ENCODE measurements at regions not wholly inside any gene's neighbourhood (a gene's known extent, or its start where the extent isn't known, plus 50 kb on each side); places are given as distances from the start of the nearest gene placed in this dataset.

DNA sequence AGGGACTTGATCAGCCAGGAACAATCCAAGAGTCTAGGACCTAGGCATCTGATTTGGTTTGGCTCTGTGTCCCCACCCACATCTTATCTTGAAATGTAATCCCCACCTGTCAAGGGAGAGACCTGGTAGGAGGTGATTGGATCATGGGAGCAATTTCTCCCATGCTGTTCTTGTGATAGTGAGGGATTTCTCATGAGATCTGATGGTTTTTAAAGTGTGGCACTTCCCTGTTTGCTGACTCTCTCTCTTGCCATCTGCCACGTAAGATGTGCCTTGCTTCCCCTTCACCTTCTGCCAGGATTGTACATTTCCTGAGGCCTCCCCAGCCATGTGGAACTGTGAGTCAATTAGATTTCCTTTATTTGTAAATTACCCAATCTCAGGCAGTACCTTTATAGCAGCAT lies 201.7 kb upstream of the ACTBL2 start:
- no peak for DNase-seq (ENCODE audit: low read depth, low spot score)

DNA sequence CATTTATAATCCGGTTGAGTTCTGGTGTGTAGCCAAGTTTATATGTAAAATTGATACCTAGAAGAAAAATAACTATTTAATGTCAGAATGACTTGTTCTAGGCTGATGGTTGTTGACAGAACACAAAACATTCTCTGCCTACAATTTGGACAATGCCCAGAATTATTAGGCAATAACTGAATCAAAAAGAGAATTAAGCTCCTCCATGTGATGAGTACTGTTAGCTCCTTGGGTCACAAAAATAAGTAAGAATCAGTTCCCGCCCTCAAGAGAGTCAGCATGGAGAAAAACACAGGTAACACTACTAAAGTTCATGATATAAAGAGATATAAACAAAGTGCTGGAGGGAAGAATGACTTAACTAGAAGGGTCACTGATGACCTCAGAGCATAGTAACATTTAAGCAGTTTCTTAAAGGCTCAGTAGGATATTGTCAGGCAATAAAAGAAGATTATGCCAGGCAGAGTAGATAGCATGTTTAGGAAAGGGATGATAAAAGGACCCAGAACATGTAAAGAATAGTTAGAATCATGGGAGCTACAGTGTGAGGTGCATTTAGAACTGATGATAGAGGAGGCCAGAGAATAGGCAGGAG lies 200.5 kb upstream of the ACTBL2 start:
- no peak for DNase-seq (ENCODE audit: low read depth, low spot score)

DNA sequence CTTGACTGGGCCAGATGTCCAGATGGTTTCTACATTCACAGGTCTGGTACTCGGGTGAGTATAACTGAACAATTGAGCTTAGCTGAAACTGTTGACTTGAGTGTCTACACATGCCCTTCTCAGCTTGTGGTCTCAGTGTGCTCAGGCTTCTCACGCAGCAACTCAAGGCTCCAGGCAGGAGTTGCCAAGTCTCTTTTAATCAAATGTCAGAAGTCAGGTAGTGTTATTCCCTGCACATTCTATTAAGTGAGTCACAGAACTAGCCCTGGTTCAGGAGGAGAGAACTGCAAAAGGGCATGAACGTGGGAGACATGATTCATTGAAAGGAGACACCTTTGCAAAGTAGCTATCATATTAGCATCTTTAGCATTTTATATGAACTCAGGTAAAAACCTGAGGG lies 199.3 kb upstream of the ACTBL2 start:
- no peak for DNase-seq (ENCODE audit: low read depth, low spot score)

DNA sequence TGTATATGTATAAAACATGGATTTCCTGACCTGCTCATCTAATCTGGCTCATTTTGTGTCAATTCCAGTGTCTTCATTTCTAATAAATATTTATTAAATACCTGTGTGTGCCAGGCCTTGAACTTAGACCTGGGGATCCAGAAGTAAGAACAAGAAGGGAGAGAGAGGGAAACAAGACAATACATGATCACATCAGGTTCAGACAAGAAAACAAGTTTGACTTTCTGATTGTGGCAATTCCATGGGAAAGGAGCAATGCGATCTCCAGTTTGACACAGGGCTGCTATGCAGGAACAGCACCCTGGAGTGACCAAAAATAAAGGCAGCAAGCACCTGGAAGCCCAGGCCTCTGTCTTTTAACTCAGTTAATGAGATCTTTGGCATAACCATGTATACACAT lies 198.1 kb upstream of the ACTBL2 start:
- no peak for DNase-seq (ENCODE audit: low read depth, low spot score)

DNA sequence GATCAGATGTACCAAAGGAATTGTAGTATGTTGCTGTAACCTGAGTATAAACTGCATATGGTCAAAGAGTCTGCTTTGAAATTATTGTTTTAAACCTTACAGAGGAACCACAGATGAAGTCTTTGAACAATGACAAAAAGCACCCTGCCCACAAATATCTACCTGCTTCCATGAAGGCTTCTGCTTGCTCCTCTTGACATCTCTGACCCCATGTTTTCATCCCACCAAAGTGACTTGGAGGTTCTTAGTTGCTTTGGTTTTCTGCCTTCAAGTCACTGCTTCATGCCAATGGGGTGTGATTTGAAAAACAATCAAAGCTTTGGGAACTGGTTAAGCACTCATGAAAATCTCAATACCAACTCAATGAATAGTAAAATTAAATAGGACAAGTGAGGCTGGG lies 194.6 kb upstream of the ACTBL2 start:
- no peak for DNase-seq (ENCODE audit: low read depth, low spot score)

DNA sequence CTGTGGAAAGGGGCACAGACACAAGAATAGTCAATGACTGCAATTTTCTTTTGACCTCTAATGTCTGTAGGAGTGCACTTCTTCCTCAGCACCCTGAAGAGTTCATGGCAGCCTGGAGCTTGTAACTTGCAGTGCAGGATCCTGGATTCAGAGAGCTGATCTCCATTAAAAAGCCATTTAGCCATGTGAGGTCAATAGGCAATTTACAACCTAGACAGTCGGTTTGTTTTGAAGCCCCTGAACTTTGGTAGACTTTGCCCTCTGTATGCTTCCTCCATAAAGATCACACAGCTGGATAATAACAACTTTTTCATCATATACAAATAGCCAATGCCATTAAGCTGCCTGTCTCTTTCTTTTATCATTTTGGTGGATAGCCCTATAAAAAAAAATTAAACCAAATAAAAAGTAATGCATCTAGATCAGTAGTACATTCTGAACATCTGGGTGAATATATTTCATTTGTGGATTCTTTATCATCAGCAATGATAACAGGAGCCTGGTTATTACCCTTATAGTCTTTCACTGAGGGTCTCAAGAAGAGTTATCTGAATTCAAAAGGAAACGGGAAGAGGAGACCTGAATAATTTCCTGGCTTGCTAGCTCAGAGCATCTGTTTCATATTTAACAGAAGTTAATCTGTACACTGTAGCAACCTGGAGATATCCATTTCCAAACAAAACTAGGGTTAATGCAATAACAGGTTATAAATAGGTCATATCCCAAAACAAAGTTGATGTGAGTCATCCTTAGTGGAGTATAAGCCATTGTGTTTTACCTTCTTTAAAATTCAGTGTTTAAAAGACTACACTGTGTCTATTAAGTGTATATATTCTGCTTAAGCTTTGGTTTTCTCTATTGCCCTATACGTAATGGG lies 193.8 kb upstream of the ACTBL2 start:
- DNase-seq (ENCODE audit: low read depth, low spot score): no peak

DNA sequence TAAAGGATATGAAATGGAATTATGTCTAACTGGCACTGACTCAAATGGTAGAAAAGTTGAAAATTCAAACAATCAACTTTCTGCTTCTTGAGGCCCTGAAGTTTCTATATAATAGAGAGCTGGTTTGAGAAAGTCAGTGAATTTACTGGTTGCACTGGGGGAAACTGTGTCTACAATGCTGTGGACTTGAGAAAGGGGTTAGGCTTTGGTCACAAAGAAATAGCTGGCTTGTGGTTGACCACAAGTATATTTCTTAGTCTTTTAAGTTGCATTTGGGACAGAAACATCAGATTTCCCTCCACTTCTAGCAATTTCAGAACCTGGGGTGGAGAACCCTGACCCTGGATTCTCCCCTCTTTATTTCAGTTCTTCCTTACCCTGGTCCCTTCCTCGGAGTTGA lies 192.6 kb upstream of the ACTBL2 start:
- DNase-seq (ENCODE audit: low read depth, low spot score): no peak

DNA sequence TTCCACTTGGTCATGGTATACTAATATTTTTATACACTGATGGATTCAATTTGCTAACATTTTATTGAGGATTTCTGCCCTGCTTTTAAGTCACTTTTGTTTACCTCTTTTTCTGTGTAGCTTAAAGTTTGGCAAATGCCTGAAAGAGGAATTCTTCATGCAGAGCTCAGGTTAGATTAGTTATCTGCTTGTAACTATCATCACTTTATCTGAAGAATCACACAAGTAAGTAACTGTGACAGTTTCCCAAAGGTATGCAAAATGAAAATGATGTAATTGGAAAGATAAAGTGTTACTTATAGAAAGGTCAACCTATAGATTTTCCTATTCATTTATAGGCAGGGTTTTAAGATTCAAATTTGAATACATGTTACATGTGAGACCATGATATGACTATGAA lies 188.8 kb upstream of the ACTBL2 start:
- no peak for DNase-seq (ENCODE audit: low read depth, low spot score)

DNA sequence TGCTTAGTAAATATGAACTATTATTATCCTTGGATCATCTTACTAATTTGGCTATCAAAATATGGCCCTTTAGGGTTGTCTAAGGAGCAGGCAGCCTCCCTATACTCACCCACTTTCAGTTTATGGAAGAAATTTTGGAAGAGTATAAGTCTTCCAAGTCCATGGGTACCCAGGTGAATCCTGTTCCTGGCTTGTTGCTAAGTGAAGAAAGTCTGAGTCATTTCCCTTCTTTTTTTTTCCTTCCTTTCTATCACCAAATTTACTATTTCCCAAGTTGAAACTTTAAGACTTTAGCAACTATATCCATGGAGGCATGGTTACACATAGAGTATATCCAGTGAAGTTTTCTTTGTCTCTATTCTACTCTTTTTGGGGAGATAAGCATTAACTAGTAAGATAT lies 184.0 kb upstream of the ACTBL2 start:
- DNase-seq (ENCODE audit: low read depth, low spot score): no peak

DNA sequence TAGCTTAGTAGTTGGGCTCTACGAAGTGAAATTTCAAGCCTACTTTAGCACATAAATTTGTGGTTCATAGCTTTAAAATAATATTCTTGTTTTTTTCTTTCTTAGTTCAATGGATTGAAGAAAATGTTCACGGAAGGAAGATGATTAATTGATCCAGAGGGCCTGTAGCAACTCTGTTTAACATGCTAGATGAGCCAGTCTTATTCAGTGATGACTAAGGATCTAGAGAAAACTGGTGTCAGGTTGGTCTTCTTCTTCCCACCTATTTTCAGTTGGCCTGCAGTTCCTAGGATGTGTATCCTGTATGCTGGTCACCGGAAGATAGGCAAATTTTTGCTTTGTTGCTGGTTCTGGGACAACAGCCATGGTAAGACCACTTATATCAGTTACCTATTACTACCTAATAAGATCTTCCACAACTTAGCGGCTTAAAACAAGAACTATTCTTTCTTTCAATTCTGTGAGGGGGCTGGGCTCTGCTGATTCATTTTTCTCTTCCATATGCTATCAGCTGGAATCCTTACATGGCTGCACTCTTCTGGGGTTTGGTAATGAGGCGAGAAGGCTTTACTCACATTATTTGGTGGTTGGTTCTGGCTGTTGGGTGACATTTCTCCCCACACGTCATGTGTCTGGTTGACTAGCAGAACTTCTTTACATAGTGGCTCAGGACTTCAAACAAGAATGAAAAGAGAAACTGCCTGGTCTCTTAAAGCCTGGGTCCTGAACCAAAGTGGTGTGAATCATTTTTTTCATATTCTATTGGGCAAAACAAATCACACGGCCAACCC lies 182.7 kb upstream of the ACTBL2 start:
- no peak for DNase-seq (ENCODE audit: low read depth, low spot score)

DNA sequence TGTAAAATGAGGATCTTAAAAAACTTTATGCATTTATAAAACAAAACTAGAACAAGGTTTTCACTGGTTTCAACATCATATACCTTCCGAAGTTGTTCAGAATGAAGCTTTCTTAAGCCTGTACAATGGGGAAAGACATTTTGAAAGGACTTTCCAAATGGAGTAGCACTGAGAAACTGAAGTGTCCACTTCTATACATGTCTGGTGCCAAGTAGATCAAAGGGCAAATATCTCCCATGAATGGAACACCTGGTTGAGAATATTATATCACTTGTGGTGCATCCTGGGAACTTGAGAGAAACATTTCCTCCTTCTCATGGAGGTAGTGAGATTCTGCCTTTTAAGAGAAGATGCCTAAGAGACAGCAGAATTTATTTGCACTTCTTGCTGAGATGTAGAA lies 182.1 kb upstream of the ACTBL2 start:
- DNase-seq (ENCODE audit: low read depth, low spot score): no peak

DNA sequence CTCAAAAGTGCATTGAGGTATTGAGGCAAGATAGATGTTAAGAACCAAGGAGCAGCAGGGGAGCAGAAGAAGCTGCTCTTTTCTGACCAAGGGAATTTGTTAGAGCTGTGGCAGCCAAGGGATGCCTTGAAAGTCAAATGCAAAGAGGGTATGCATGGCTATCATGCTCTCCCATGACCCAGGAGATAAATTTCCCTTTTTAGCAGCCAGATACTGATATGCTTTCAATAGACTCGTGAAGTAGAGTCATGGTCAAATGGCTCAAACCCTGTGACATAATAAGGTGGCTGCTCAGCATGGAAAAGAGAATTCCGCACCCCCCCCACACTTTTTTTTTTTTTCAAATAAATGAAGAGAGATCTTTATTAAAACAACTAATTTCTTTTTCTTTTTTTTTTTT lies 180.9 kb upstream of the ACTBL2 start:
- DNase-seq (ENCODE audit: low read depth, low spot score): no peak

DNA sequence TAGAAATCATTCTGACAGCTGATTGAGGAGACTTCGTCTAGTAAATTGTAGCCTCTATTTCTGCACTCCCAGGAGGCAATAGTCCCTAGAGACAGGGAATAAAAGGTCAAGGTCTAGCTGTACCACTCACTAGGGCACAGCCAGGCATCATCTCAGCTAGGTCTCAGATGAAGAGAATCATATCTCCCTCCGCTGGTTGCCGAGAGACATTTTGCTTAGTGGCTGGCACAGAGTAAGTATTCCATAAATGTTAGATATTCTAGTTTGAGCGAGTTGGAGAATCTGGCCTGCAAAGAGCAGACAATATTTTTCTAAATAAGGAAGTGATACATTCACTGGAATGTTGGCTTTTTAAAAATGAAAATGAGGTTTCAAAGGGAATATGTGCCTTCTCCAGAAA lies 180.4 kb upstream of the ACTBL2 start:
- no peak for DNase-seq (ENCODE audit: low read depth, low spot score)

DNA sequence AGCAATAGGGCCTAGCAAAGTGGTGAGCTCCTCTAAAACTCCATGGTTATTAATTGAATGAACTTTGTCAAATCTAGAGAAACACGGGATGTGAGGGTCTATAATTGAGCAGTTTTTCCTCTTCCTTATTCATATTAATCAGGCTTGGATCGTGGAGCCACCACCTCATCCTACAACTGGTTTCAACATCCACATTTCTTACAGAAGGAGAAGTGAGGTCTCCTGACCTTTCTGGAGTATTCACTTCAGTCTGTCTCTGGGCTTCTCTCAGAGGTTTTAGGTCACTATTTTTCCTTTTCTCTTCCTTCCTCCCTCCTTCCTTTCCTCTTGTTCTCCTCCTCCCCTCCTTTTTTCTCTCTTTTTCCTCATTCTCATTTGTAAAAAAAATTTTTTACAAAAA lies 177.3 kb upstream of the ACTBL2 start:
- DNase-seq (ENCODE audit: low read depth, low spot score): no peak

DNA sequence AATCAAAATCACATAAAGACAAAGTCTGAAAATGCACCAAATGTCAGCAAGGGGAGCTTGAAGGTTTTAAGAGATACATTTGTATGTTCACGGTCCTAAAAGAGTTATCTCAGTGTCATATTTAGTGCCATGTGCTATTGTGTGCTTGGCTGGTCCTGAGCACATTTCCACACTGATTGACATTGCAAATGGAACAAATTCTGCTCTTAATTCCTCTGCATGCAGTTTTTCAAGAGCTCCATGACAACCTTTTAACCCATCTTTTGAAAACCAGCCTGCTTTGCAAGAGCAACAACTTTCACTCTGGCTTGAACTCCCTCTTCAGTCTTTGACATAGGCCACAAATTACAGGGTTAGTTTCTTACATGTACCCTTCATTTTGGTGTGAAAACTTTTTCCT lies 175.4 kb upstream of the ACTBL2 start:
- no peak for DNase-seq (ENCODE audit: low read depth, low spot score)

DNA sequence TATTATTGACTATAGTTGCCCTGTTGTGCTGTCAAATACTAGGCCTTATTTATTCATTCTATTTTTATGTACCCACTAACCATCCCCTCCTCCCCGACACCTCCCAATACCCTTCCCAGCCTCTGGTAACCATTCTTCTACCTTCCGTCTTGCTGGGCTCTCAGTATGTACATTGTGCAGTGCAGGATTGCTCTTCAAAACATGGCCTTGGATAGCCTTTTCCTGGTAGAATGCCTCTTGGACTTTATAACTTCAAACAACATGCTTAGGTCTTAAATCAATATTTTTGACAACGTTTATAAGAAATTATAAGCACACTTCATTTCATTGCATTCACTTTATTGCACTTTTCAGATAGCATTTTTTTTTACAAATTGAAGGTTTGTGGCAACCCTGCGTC lies 172.6 kb upstream of the ACTBL2 start:
- no peak for DNase-seq (ENCODE audit: low read depth, low spot score)

DNA sequence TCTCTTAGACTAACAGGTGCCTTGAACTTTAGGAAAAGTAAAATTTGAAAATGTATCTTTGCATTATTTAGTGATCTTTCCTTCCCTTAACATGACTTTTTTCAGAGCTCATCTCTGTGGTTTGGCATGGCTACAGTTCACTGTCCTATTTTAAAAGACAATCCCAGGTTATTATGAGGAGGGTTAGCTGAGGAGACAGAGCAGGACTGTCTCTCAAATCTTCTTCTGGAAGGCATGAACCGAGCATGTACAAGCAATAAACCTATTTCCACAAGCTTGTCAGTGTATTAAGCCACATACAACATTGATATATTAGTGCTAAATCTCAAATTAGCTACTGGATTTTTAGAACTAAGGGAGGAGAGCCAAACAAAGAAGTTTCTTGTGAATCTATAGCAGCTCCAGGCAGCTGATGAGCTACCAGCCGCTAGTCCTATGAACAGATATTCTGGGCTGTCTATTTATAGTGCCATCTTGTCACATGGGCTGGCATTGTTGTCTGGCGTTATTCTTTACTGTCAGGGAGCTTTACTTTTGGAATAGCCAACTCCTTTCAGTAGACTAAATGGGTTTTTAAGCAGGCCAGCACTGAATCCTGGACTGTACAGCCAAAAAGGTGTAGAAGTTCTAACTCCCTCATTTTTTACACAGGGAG lies 171.2 kb upstream of the ACTBL2 start:
- no peak for DNase-seq (ENCODE audit: low read depth, low spot score)

DNA sequence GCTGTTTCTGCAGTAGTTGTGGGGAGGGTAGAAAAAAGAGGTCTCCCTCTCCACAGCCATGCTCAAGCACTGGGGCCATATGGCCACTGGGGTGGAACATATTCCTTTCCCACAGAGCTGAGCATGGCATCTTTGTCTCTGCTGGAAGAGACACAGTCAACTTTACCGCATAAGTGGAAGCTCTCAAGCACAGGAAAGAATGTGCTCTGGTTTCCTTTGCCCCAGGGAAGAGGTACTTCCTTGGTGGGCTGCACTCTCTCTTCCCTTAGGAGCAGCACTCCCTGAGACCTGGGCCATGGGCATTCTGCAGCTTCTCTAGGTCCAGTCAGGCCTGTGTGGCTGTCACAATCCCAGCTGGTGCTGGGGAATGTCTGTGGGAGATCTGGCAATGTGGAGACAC lies 168.5 kb upstream of the ACTBL2 start:
- DNase-seq (ENCODE audit: low read depth, low spot score): peak; percentile 18

DNA sequence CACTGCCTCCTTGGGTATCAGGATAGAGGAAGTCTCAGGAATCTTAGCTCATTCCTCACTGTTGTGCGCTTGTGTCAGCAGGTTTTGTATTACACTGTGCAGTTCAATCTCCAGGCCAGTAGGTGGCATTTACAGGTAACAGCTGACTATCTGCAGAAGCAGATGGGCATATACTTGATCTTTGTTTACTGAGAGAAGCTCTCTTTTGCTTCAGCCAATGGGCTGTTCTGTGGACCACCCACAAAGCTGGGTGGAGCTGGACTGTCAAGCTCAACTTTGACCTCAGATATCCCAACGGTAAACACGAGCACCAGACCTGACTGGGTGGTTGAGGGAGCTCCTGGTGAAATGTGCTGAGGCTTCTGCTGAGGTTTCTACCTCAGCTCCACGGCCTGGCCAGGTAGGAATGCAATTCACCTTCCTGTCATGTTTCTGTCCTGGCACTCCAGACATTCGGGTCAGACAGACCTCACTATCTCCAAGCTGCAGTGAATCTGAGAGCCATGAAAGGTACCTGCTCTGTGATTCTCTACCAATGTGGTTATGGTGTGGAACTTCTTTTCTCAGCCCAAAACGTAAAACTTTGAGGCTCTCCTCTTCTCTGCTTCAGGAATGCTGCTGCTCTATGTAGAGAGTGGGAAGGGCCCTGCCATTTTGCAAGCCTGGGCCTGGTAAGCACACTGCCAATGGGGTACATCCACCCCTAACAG lies 167.9 kb upstream of the ACTBL2 start:
- peak; percentile 89 for DNase-seq (ENCODE audit: low read depth, low spot score)

DNA sequence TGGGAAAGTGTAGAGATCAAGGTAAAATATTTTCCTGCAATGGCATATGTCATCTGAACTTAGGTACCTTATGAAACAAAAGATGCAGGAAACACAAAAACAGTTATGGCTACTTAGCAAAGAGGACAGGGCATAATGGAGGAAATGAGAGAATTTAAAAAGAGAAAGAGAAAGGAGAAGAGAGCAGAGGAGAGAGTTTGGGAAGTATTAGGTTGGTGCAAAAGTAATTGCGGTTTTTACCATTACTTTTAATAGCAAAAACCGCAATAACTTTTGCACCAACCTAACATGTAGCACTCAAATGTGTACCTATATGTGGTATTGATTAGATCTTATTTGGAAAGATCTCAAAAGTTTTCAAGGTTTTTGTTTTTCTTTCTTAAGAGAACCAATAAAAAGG lies 160.1 kb upstream of the ACTBL2 start:
- DNase-seq (ENCODE audit: low read depth, low spot score): no peak

DNA sequence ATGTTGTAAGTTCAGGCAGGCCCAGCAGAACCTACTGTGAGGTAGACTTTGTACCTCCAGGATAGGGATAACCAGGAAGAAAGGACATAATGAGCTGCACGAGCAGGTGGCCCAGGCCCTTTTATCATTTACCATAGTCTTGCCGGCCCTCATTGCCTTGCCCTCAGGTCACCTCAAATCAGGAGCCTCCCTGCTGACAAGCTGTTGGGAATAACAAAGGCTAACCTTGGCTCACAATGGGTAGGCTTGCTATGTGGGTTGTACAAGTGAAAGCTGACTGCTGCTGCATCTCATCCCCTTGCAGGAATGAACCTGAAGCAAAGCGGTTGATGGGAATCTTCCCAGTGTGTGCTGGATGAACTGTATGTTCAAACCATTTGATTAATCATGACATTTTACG lies 159.5 kb upstream of the ACTBL2 start:
- DNase-seq (ENCODE audit: low read depth, low spot score): peak; percentile 79

All from ELF-1 (cell line).